Liver (tissue), 3 donors: ENCODE measurements at regions not wholly inside any gene's neighbourhood (a gene's known extent, or its start where the extent isn't known, plus 50 kb on each side); places are given as distances from the start of the nearest gene placed in this dataset.

Experiments used
- ATF3 ChIP-seq: IDR thresholded peaks from 2 replicates; pipeline ENCODE4 v1.6.1; 2016; ENCODE audit warnings: antibody characterized with exemption
- CTCF ChIP-seq: fragments of 150-350 bp; IDR thresholded peaks from 2 replicates; pipeline ENCODE4 v1.5.1; 2017; ENCODE audit warnings: improper control_type of control experiment, low read depth, low read length; ENCODE audit not compliant: missing input control
- EGR1 ChIP-seq, 2 donors: IDR thresholded peaks; 2 replicates each; pipeline ENCODE4 v1.6.1; 2016 to 2018; ENCODE audit warnings: antibody characterized with exemption in 2 of 2, low read depth in 2 of 2
- GABPA ChIP-seq, 2 donors: IDR thresholded peaks in 1 of 2; conservative IDR thresholded peaks in 1 of 2; 2 replicates each; pipeline ENCODE4 v1.6.1; 2016; ENCODE audit warnings: antibody characterized with exemption in 2 of 2, mild to moderate bottlenecking in 1 of 2, moderate library complexity in 1 of 2
- JUND ChIP-seq, 2 donors: IDR thresholded peaks; 2 replicates each; pipeline ENCODE4 v1.6.1; 2016; ENCODE audit warnings: antibody characterized with exemption in 2 of 2
- MAX ChIP-seq: IDR thresholded peaks from 2 replicates; pipeline ENCODE4 v1.6.1; 2016; ENCODE audit warnings: antibody characterized with exemption
- NR2F2 ChIP-seq: IDR thresholded peaks from 2 replicates; pipeline ENCODE4 v1.6.1; 2016; ENCODE audit warnings: antibody characterized with exemption
- REST ChIP-seq: IDR thresholded peaks from 2 replicates; pipeline ENCODE4 v1.6.1; 2016; ENCODE audit warnings: antibody characterized with exemption, mild to moderate bottlenecking
- TAF1 ChIP-seq: conservative IDR thresholded peaks from 2 replicates; pipeline ENCODE4 v1.6.1; 2016; ENCODE audit warnings: antibody characterized with exemption, mild to moderate bottlenecking
- YY1 ChIP-seq: IDR thresholded peaks from 2 replicates; pipeline ENCODE4 v1.6.1; 2016; ENCODE audit warnings: antibody characterized with exemption, mild to moderate bottlenecking
- ZBTB33 ChIP-seq: IDR thresholded peaks from 2 replicates; pipeline ENCODE4 v1.6.1; 2016; ENCODE audit warnings: antibody characterized with exemption
- donor health status: healthy.
- donor health status: healthy.

GRCh38 chr5:142402752-142403318 is 78.0 kb upstream of the SPRY4 start:
- TF ChIP-seq EGR1 (IDR thresholded peaks at IDR 0.05; ENCODE audit: low read depth in 2 of 2) (no peak), TAF1 (no peak), CTCF (no peak), YY1 (no peak), ZBTB33 (no peak), JUND (IDR thresholded peaks at IDR 0.05) (no peak), GABPA (IDR thresholded peaks at IDR 0.05 in 1 of 2, conservative IDR thresholded peaks at IDR 0.05 in 1 of 2) (no peak), NR2F2 (no peak), REST (no peak), ATF3 (no peak), MAX (no peak)
